ENCODE measurements at regions not wholly inside any gene's neighbourhood (a gene's known extent, or its start where the extent isn't known, plus 50 kb on each side); places are given as distances from the start of the nearest gene placed in this dataset.

- DNase-seq (ENCODE audit: low read depth, low spot score), result no peak
Observed at GRCh38 chr17:14771543-14771942, 470.7 kb downstream of the HS3ST3B1 start.

DNA sequence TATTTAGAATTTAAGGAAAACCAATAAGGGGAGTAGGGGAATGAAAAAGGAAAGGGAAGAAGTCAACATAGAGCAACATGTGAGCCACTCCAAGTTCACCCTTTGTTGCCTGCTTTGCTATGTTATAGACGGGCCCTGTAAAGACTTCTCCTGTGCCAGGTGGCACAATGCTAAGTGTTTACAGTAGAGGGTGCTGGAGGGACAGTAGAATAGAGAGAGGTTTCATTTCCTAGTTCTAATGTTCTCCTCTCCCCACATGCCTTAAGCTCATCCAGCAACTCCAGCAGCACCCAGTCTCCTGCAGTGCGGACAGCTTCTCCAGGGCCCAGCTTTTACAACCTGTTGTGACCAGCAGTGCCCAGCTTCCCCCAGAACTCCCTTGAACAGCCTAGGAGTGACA, 468.0 kb downstream of the HS3ST3B1 start:
- DNase-seq (ENCODE audit: low read depth, low spot score), result no peak

DNA sequence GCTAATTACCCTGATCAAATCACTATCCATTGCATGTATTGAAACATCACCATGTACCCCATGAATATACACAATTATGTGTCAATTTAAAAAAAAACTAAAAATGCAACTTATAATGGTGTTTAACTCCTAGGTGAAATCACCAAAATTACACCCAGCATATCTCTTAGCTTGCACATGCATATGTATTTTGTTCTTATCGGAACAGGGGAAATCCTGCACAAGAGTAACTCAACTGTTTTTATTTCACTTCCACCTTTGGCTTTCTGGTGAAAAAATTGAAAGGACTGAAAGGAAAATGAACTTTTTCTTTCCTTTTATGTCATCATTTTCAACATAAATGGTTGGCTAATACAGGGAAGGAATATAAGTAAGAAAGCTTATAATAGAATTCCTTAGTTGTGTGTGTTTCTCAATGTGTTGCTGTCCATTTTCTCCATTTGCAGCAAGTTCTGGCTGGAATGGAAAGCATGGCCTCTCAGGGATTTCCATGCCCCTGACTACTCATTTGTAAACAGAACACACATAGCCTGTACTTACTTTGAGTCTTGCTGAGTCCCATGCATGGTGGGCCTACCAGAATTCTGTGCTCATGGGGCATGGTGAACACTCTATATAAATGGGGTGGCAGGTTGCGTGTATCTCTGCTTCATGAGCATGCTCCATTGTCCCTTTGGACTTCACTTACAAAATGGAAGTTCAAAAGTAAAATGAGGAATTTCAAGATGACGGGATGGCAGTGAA, 462.0 kb downstream of the HS3ST3B1 start:
- DNase-seq (ENCODE audit: low read depth, low spot score), result no peak

- DNase-seq (ENCODE audit: low read depth, low spot score), result no peak
Observed at GRCh38 chr17:14760719-14761411, 460.0 kb downstream of the HS3ST3B1 start.

- no peak for DNase-seq (ENCODE audit: low read depth, low spot score)
Observed at GRCh38 chr17:14760212-14760611, 459.3 kb downstream of the HS3ST3B1 start.

DNA sequence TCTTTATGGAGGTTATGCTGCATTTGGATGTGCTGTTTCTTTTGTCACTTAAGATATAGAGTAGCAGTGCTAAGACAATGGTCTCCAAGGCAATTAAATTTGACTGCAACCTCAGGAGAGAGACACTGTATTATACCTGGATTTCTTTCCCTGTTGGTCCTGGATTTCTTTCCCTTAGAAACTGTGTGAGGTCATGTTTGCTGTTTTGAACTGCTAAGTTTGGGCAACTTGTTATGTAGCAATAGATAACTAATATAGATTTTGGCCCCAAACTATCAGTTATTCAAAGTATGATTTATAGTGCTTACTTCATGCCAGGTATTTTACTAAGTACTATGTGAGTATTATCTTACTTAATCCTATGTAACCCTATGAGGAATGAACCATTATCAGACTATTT, 458.4 kb downstream of the HS3ST3B1 start:
- DNase-seq (ENCODE audit: low read depth, low spot score), result no peak

GRCh38 chr17:14756479-14756878, 455.6 kb downstream of the HS3ST3B1 start:
- DNase-seq (ENCODE audit: low read depth, low spot score), result no peak

DNA sequence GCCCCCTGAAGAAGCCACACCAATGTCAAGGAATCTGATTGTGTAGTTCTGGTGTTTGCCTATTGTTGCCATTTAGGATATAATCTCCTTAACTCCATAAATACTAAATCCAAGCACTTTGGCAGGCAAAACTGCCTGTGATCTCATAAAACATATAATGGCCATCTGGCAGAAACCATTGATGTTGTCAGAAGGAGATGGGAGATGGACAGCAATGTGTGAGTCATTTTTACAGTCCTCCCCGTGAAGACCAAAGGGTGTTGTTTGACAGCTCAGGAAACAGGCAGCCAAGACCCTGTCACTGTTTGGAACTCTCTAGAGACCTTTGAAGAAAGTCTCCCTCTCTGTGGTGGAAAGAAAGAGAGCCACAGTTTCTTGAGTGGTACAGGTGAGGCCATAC, 454.1 kb downstream of the HS3ST3B1 start:
- no peak for DNase-seq (ENCODE audit: low read depth, low spot score)

DNA sequence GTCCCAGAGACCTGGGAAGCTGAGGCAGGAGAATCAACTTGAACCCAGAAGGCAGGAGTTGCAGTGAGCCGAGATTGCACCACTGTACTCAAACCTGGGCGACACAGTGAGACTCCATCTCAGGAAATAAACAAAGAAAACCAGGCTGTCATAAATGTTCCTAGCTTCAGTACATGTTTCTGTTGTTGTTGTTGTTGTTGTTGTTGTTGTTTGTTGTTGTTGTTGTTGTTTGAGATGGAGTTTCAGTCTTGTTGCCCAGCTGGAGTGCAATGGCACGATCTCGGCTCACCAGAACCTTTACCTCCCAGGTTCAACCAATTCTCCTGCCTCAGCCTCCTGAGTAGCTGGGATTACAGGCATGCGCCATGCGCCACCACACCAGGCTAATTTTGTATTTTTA, 452.5 kb downstream of the HS3ST3B1 start:
- no peak for DNase-seq (ENCODE audit: low read depth, low spot score)

GRCh38 chr17:14752011-14752410, 451.1 kb downstream of the HS3ST3B1 start:
- DNase-seq (ENCODE audit: low read depth, low spot score), result no peak

GRCh38 chr17:14750866-14751265, 450.0 kb downstream of the HS3ST3B1 start:
- DNase-seq (ENCODE audit: low read depth, low spot score), result no peak

DNA sequence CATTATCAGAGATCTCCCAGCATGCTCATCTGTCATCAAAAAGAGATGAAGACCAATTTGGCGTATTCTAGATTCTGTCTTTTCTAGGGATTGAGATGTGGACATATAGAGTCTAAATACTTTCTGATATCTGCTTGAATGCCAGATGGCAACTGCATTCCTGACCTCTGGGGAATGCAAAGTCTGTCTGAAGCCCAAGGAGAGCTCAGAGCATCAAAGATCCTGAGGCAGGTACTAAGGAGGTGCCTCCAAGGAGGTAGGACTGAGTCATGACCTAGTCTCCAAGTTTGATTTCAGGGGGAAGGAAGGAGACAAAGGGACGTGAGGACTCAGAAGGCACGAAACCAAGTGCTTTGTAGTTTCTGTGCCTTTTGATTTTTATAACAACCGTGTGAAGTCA, 448.4 kb downstream of the HS3ST3B1 start:
- DNase-seq (ENCODE audit: low read depth, low spot score), result no peak

DNA sequence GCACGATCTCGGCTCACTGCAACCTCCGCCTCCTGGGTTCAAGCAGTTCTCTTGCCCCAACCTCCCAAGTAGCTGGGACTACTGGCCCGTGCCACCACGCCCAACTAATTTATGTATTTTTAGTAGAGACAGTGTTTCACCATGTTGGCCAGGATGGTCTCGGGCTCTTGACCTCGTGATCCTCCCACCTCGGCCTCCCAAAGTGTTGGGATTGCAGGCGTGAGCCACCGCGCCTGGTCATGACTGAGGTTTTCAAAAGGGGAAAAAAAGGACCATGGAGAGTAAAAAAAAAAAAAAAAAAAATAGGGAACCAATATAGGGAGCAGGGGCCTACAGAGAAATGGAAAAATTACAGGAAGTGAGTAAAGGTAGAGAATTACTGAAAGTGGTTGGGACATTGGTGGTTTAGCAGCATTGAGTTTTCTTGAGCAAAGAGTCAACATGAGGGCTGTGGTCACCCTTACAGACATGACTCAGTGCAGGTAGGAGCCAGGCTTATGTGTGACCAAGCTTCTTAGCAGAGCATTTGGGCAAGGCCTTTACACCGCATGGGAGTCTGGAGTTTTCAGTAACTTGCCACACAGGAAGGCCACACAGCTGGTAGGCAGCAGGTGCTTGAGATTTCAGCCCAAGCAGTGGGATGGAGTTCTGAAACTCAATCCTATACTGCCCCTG, 447.3 kb downstream of the HS3ST3B1 start:
- DNase-seq (ENCODE audit: low read depth, low spot score), result no peak

DNA sequence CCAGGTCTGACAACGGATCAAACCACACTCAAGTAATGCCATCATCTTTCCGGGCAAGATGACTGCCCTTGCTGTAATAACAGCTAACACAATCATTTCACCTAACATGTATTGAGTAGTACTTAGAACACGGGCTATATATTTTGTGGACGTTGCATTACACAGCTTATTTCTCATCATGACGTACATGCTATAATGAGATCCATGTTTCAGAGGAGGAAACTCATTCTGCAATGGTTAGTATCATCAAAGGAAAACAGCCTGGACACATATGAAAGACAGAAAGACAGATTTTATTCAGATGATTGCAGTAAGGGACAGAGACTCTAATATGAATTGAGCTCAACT, 446.7 kb downstream of the HS3ST3B1 start:
- DNase-seq (ENCODE audit: low read depth, low spot score), result no peak

DNA sequence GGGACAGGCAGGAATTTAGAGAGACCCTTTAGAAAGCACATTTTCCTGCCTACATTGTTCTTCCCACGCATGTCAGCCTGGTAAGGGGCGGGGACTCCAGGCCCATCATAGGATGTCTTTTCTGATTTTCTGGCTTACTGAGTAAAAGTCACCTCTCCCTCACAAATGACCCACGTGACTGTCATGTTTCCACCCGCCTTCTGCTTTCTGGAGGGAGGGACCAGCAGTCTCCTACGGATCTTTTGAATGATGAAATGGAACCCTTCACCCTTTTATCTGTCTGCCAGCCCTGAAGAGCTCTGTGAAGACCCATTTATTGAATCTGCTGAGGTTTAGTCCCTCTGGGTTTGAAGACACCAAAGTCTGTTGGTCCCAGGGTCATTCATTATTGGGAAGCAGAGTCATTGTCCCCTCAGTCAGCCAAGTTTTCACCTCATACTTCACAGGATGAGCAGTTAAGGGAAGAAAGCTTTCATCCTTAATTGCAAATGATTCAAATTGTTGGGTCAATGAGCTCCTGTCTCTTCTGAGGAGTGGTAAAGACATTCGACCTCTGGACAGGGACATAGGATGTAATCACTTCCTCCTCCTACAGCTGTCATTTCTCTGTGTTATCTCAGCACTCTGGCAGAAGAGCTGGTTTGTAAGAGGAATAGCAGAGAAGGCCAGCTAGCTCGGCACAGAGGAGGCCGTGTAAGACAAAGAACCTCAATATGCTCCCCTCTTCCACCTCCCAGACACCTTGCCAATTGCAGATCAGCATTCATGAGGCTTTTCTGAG, 446.1 kb downstream of the HS3ST3B1 start:
- DNase-seq (ENCODE audit: low read depth, low spot score), result no peak

DNA sequence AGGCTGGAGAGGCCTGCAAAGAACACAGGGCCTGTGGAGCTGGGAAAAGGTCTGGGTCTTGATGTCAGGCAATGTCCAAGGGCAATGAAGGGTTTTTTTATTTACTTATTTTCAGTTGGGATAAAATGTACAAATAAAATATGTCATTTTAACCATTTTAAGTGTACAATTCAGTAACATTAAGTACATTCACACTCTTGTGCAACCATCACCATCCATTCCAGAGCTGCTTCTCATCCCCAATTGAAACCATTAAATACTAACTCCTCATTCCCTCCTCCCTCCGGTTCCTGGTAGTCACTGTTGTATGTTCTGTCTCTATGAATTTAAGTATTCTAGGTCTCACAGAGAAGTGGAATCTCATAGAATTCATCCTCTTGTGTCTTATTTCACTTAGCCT, 444.7 kb downstream of the HS3ST3B1 start:
- no peak for DNase-seq (ENCODE audit: low read depth, low spot score)

- DNase-seq (ENCODE audit: low read depth, low spot score), result no peak
Observed at GRCh38 chr17:14744761-14745473, 444.0 kb downstream of the HS3ST3B1 start.

- DNase-seq (ENCODE audit: low read depth, low spot score), result no peak
Observed at GRCh38 chr17:14741491-14741890, 440.6 kb downstream of the HS3ST3B1 start.

- DNase-seq (ENCODE audit: low read depth, low spot score), result no peak
Observed at GRCh38 chr17:14739656-14740431, 439.0 kb downstream of the HS3ST3B1 start.

GRCh38 chr17:14738652-14738988, 437.7 kb downstream of the HS3ST3B1 start:
- no peak for DNase-seq (ENCODE audit: low read depth, low spot score)

All from smooth muscle cell of the brain vasculature (primary cell).